ENCODE measurements at regions not wholly inside any gene's neighbourhood (a gene's known extent, or its start where the extent isn't known, plus 50 kb on each side); places are given as distances from the start of the nearest gene placed in this dataset.

- no peak for TF ChIP-seq CTCF (IDR thresholded peaks at IDR 0.05)
- no peak for TF ChIP-seq POLR2A (IDR thresholded peaks at IDR 0.05)
Observed at GRCh38 chr18:68256418-68257067, 458.4 kb downstream of the TMX3 start.

All from ovary (tissue), 3 donors.